MG63 (cell line): ENCODE measurements at regions not wholly inside any gene's neighbourhood (a gene's known extent, or its start where the extent isn't known, plus 50 kb on each side); places are given as distances from the start of the nearest gene placed in this dataset.
"Not testable (repeated sequence)": the region's sequence is repeated elsewhere in the genome, so short reads cannot be mapped to it uniquely, and the experiment has no call there.

Source experiments
- DNase-seq: peaks from one replicate; pipeline ENCODE4 v3.0.0-alpha.2; 2020
- H3K27me3 ChIP-seq: fragments of 250-450 bp; sonication (Bioruptor Pico); 2 replicates; pipeline ENCODE4 v1.5.1; 2020; ENCODE audit warnings: mild to moderate bottlenecking, moderate library complexity
- H3K36me3 ChIP-seq: fragments of 250-450 bp; sonication (Bioruptor Pico); 2 replicates; pipeline ENCODE4 v1.5.1; 2020; ENCODE audit warnings: mild to moderate bottlenecking, moderate library complexity
- H3K4me3 ChIP-seq: fragments of 250-450 bp; sonication (Bioruptor Pico); 2 replicates; pipeline ENCODE4 v1.5.1; 2020; ENCODE audit warnings: mild to moderate bottlenecking, moderate library complexity
- H3K9me3 ChIP-seq: fragments of 250-450 bp; sonication (Bioruptor Pico); 2 replicates; pipeline ENCODE4 v1.5.1; 2020; ENCODE audit warnings: mild to moderate bottlenecking, moderate library complexity

- DNase-seq, result no peak
- no peaks in the 10 kb centered on the region for H3K36me3 ChIP-seq
- no peaks in the 10 kb centered on the region for H3K9me3 ChIP-seq
- no peak overlapping the region for H3K4me3 ChIP-seq
- H3K27me3 ChIP-seq, result peaks cover 8% of the 10 kb centered on the region
Observed at GRCh38 chr2:58769111-58769863, 528.2 kb upstream of the FANCL start.

GRCh38 chr2:58768715-58769080, 527.6 kb upstream of the FANCL start:
- DNase-seq, result no peak
- H3K4me3 ChIP-seq, result no peak overlapping the region
- H3K9me3 ChIP-seq, result no peaks in the 10 kb centered on the region
- H3K27me3 ChIP-seq, result peaks cover 10% of the 10 kb centered on the region
- H3K36me3 ChIP-seq, result no peaks in the 10 kb centered on the region

GRCh38 chr2:58767828-58768714, 526.9 kb upstream of the FANCL start:
- Histone ChIP-seq H3K36me3 (no peaks in the 10 kb centered on the region), H3K9me3 (no peaks in the 10 kb centered on the region), H3K4me3 (no peak overlapping the region), H3K27me3 (peaks cover 10% of the 10 kb centered on the region)
- DNase-seq, result no peak

GRCh38 chr2:58764338-58765104, 523.4 kb upstream of the FANCL start:
- peaks cover 4% of the 10 kb centered on the region; the same call in 1 of the 2 replicates for H3K27me3 ChIP-seq
- H3K9me3 ChIP-seq, result no peaks in the 10 kb centered on the region
- no peak overlapping the region for H3K4me3 ChIP-seq
- no peaks in the 10 kb centered on the region for H3K36me3 ChIP-seq
- DNase-seq, result no peak

GRCh38 chr2:58762176-58762781, 521.2 kb upstream of the FANCL start:
- peak; percentile 43 for DNase-seq
- no peak overlapping the region for H3K4me3 ChIP-seq
- H3K9me3 ChIP-seq, result no peaks in the 10 kb centered on the region
- H3K36me3 ChIP-seq, result no peaks in the 10 kb centered on the region
- H3K27me3 ChIP-seq, result peaks cover 4% of the 10 kb centered on the region; the same call in 1 of the 2 replicates

- no peak overlapping the region for H3K4me3 ChIP-seq
- DNase-seq, result no peak
- no peaks in the 10 kb centered on the region for H3K36me3 ChIP-seq
- no peaks in the 10 kb centered on the region; the same call in 1 of the 2 replicates for H3K27me3 ChIP-seq
- no peaks in the 10 kb centered on the region for H3K9me3 ChIP-seq
Observed at GRCh38 chr2:58757971-58758370, 516.8 kb upstream of the FANCL start.

- no peaks in the 10 kb centered on the region; the same call in 1 of the 2 replicates for H3K27me3 ChIP-seq
- DNase-seq, result no peak
Observed at GRCh38 chr2:58756336-58756735, 515.2 kb upstream of the FANCL start.

GRCh38 chr2:58752507-58752906, 511.4 kb upstream of the FANCL start:
- H3K4me3 ChIP-seq, H3K36me3 ChIP-seq, DNase-seq, H3K9me3 ChIP-seq, H3K27me3 ChIP-seq: not testable (repeated sequence)

More at GRCh38 chr2:58756336-58756735, 515.2 kb upstream of the FANCL start:
- H3K4me3 ChIP-seq, result no peak overlapping the region
- H3K9me3 ChIP-seq, result no peaks in the 10 kb centered on the region
- no peaks in the 10 kb centered on the region for H3K36me3 ChIP-seq

GRCh38 chr2:58751676-58752075, 510.6 kb upstream of the FANCL start:
- not testable (repeated sequence) for H3K36me3 ChIP-seq, DNase-seq, H3K9me3 ChIP-seq, H3K4me3 ChIP-seq, H3K27me3 ChIP-seq

GRCh38 chr2:58749041-58749440, 507.9 kb upstream of the FANCL start:
- Histone ChIP-seq H3K36me3 (no peaks in the 10 kb centered on the region), H3K27me3 (no peaks in the 10 kb centered on the region), H3K4me3 (no peak overlapping the region), H3K9me3 (no peaks in the 10 kb centered on the region)
- no peak for DNase-seq

- H3K36me3 ChIP-seq, result not testable (repeated sequence)
Observed at GRCh38 chr2:58745334-58745733, 504.2 kb upstream of the FANCL start.

GRCh38 chr2:58740426-58740825, 499.3 kb upstream of the FANCL start:
- H3K4me3 ChIP-seq, result no peak overlapping the region
- no peaks in the 10 kb centered on the region for H3K36me3 ChIP-seq
- no peaks in the 10 kb centered on the region for H3K27me3 ChIP-seq
- no peak for DNase-seq
- H3K9me3 ChIP-seq, result no peaks in the 10 kb centered on the region

More at GRCh38 chr2:58745334-58745733, 504.2 kb upstream of the FANCL start:
- H3K9me3 ChIP-seq, H3K4me3 ChIP-seq, H3K27me3 ChIP-seq, DNase-seq: not testable (repeated sequence)

- Histone ChIP-seq H3K4me3 (no peak overlapping the region), H3K27me3 (no peaks in the 10 kb centered on the region), H3K9me3 (no peaks in the 10 kb centered on the region), H3K36me3 (no peaks in the 10 kb centered on the region)
- no peak for DNase-seq
Observed at GRCh38 chr2:58739033-58739432, 497.9 kb upstream of the FANCL start.

GRCh38 chr2:58734365-58734764, 493.2 kb upstream of the FANCL start:
- Histone ChIP-seq H3K4me3 (no peak overlapping the region), H3K9me3 (no peaks in the 10 kb centered on the region), H3K27me3 (no peaks in the 10 kb centered on the region; the same call in 1 of the 2 replicates), H3K36me3 (no peaks in the 10 kb centered on the region)
- no peak for DNase-seq

- no peak for DNase-seq
- H3K4me3 ChIP-seq, result no peak overlapping the region
- no peaks in the 10 kb centered on the region; the same call in 1 of the 2 replicates for H3K27me3 ChIP-seq
- H3K36me3 ChIP-seq, result no peaks in the 10 kb centered on the region
- H3K9me3 ChIP-seq, result no peaks in the 10 kb centered on the region
Observed at GRCh38 chr2:58732999-58733398, 491.9 kb upstream of the FANCL start.

- H3K9me3 ChIP-seq, result no peaks in the 10 kb centered on the region
- no peaks in the 10 kb centered on the region for H3K36me3 ChIP-seq
- H3K27me3 ChIP-seq, result no peaks in the 10 kb centered on the region; the same call in 1 of the 2 replicates
- no peak overlapping the region for H3K4me3 ChIP-seq
- DNase-seq, result no peak
Observed at GRCh38 chr2:58731488-58731869, 490.4 kb upstream of the FANCL start.
